Heart right ventricle (tissue), 16 donors: ENCODE measurements at regions not wholly inside any gene's neighbourhood (a gene's known extent, or its start where the extent isn't known, plus 50 kb on each side); places are given as distances from the start of the nearest gene placed in this dataset.

Experiments used
- ATAC-seq, 8 donors: fragments of 200-7000 bp; cut with Tn5 transposase; one replicate each; pipeline ENCODE4 v1.9.1; 2020; ENCODE audit warnings: mild to moderate bottlenecking in 8 of 8, moderate library complexity in 8 of 8, moderate number of reproducible peaks in 1 of 8
- DNase-seq, 2 donors: peaks; one replicate each; pipeline ENCODE4 v3.0.0-alpha.2; 2020
- H3K27ac ChIP-seq, 10 donors: fragments of 200-600 bp; sonication (generic) in 2 of 10; one replicate each; pipeline versions ENCODE4 v1.5.0 to v1.8.0; 2020 to 2022; ENCODE audit warnings: mild to moderate bottlenecking in 3 of 10
- H3K27me3 ChIP-seq, 7 donors: fragments of 200-600 bp; one replicate each; pipeline ENCODE4 v1.8.0; 2021 to 2022; ENCODE audit warnings: mild to moderate bottlenecking in 2 of 7
- H3K36me3 ChIP-seq, 9 donors: fragments of 200-600 bp; sonication (generic) in 1 of 9; one replicate each; pipeline versions ENCODE4 v1.5.0 to v1.8.0; 2020 to 2022; ENCODE audit warnings: mild to moderate bottlenecking in 2 of 9
- H3K4me1 ChIP-seq, 9 donors: fragments of 200-600 bp; sonication (generic) in 1 of 9; one replicate each; pipeline versions ENCODE4 v1.5.0 to v1.8.0; 2020 to 2022; ENCODE audit warnings: mild to moderate bottlenecking in 4 of 9
- H3K4me3 ChIP-seq, 10 donors: fragments of 200-600 bp; sonication (generic) in 2 of 10; one replicate each; pipeline versions ENCODE4 v1.5.0 to v1.8.0; 2020 to 2022; ENCODE audit warnings: mild to moderate bottlenecking in 7 of 10, moderate library complexity in 2 of 10
- H3K9me3 ChIP-seq, 11 donors: fragments of 200-600 bp in 10 of 11; sonication (generic) in 2 of 11; one replicate each; pipeline versions ENCODE4 v1.5.0 to v1.8.0; 2013 to 2022; ENCODE audit warnings: mild to moderate bottlenecking in 2 of 11, control low read depth in 1 of 11, moderate library complexity in 1 of 11
- CTCF ChIP-seq, 9 donors: fragments of 200-600 bp; sonication (generic) in 2 of 9; IDR thresholded peaks; one replicate each; pipeline versions ENCODE4 v1.5.0 to v1.8.0; 2021 to 2022; ENCODE audit warnings: antibody characterized with exemption in 9 of 9, mild to moderate bottlenecking in 5 of 9, moderate library complexity in 1 of 9
- WGBS, 2 donors: extraction: QIAGEN DNeasy Blood & Tissue Kit; methylation state at CpG; one replicate each; pipeline ENCODE4 v1.1.7; 2013; ENCODE audit warnings: inconsistent platforms in 1 of 2; 5-methylcytosine and 5-hydroxymethylcytosine counted together
- intact Hi-C, 10 donors: fragments of 100-400 bp; cut with DNase I; formaldehyde crosslinking; loops; one replicate each; pipeline versions ENCODE4 v1.11.1 to v1.14.2; 2022
- donor health status: Arrhythmogenic right ventricular cardiomyopathy.
- donor health status: ischemic (EF 13 %, LVEDD 7.1; RV severe dilation, severe dysfunction).
- donor health status: healthy with polysubstance abuse.
- donor health status: DM: no; HTN: yes; CAD: no.
- donor health status: DM: no; HTN: no; CAD: no.
- donor health status: ischemic (EF 25% LVEDD 6.9; RV normal size, moderate dysfunction).
- donor health status: ischemic (EF 25% LVEDD 5.7; RV mildly dilated, moderate dysfunction).
- donor health status: healthy.
- donor health status: DM: yes; HTN: yes; CAD: no.
- donor health status: Ischemic cardiomyopathy.
- donor health status: ischemic (EF 35%, LVEDD 5.7; RV mildly dilated, moderate dysfunction).
- donor health status: nonischemic (EF 11% LVEDD 7.7; RV severe dilation, severe dysfunction).
- donor health status: DM: yes; HTN: yes; CAD: no.
- donor health status: PGD.
- donor health status: ischemic (EF 29% LVEDD 5.4; RV normal size, mild dysfunction).
- donor health status: nonischemic (EF 23%, LVEDD 6.1; RV moderate dilation, normal function).

DNA sequence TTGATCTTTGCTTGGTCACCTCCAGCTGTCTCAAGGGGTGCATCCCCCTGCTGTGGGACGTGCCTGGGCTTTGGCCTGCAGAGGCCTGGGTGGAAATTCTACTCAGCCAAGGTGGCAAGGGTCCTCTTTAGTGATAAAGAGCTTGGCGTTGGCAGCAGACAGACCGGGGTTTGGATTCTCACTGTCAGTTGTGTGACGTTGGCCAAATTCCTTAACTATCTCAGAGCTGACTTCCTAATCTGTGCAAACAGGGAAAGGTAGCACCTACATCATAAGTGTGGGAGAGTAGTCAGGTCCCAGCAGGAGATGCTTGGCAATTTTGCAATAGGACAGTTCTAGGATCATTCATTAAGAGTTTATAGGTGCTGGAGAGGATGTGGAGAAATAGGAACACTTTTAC is 154.3 kb upstream of the GSC start:
- no peak overlapping the region for H3K4me3 ChIP-seq
- H3K27me3 ChIP-seq = peaks cover 0 to 8% (median 0%) of the 10 kb centered on the region in 7 donors
- H3K27ac ChIP-seq = no peak overlapping the region
- peaks cover 0 to 20% (median 0%) of the 10 kb centered on the region in 9 donors for H3K4me1 ChIP-seq
- intact Hi-C loops = loop anchor here in 1 of 10 donors (5.0 kb wide), 1 partner anchor 48 kb away; no protein-coding TSS in a partner anchor
- no peaks in the 10 kb centered on the region for H3K36me3 ChIP-seq
- TF ChIP-seq CTCF (IDR thresholded peaks at IDR 0.05) = no peak
- H3K9me3 ChIP-seq = peaks cover 0 to 14% (median 0%) of the 10 kb centered on the region in 11 donors
- no peak for ATAC-seq
- DNase-seq = no peak
- WGBS, 2 donors = 14 to 24% methylated on average over 4 of the region's 4 CpGs

DNA sequence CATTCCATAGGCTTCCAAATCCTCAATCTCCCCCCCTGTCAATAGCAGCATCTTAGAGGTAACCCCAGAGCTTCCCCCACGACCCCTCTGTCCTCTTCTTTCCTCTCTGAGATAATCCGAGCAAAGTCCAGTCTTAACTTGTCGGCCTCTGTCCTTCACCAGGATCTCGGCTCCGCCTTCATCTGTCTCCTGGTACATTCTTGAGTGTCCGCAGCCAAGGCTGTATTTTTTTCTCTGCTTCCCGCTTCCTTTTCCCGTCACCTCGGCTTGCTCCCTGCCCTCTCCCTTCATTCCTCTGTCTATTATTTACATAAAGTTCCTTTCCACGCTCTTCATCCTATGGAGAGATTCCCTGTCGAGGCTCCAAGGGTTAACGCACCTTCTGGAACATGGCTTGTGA is 153.9 kb upstream of the GSC start:
- no peaks in the 10 kb centered on the region for H3K36me3 ChIP-seq
- peaks cover 0 to 12% (median 0%) of the 10 kb centered on the region in 7 donors for H3K27me3 ChIP-seq
- H3K27ac ChIP-seq = no peak overlapping the region
- peaks cover 0 to 20% (median 0%) of the 10 kb centered on the region in 9 donors for H3K4me1 ChIP-seq
- TF ChIP-seq CTCF (IDR thresholded peaks at IDR 0.05) = no peak
- ATAC-seq (no peak), DNase-seq (no peak)
- peaks cover 0 to 14% (median 0%) of the 10 kb centered on the region in 11 donors for H3K9me3 ChIP-seq
- H3K4me3 ChIP-seq = no peak overlapping the region
- 35 to 40% methylated on average over 12 of the region's 12 CpGs for WGBS, 2 donors
- intact Hi-C loops = loop anchor here in 1 of 10 donors (5.0 kb wide), 1 partner anchor 49 kb away; no protein-coding TSS in a partner anchor

DNA sequence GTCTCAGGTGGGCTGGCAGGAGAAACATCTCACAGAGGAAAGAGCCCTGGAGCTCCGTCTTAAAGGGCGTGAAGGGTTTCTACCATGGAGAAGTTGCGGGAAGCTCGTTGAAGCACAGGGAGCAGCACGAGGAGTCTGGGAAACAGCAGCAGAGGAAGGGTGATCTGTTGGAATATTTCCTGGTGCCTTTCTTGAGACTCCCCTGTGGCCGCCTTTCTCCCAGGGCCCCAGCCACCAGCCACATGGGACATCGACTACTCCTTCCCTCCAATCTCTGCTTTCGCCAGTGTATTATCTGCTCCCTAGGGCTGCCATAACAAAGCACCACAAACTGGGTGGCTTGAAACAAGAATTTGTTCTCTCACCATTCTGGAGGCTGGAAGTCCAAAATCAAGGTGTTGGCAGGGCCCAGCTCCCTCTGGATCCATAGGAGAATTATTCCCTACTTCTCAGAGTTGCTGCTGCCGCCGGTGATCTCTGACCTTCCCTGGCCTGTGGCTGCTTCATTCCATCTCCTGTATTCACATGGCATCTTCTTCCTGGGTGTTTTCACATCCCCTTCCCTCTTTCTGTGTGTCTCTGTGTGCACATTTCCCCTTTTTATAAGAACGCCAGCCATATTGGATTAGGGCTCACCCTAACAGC is 152.8 kb upstream of the GSC start:
- H3K27me3 ChIP-seq = peaks cover 0 to 19% (median 0%) of the 10 kb centered on the region in 7 donors
- no peak for ATAC-seq
- H3K4me3 ChIP-seq = no peak overlapping the region
- intact Hi-C loops = loop anchor here in 1 of 10 donors (5.0 kb wide), 1 partner anchor 50 kb away; no protein-coding TSS in a partner anchor
- peaks cover 0 to 20% (median 0%) of the 10 kb centered on the region in 9 donors for H3K4me1 ChIP-seq
- no peaks in the 10 kb centered on the region for H3K36me3 ChIP-seq
- 94 to 96% methylated on average over 11 of the region's 11 CpGs for whole genome bisulfite sequencing, 2 donors
- H3K9me3 ChIP-seq = peaks cover 0 to 14% (median 0%) of the 10 kb centered on the region in 11 donors
- H3K27ac ChIP-seq = peak overlapping the region in 4 of 10 donors; percentile 62 to 76 (median 66)
- no peak for TF ChIP-seq CTCF (IDR thresholded peaks at IDR 0.05)
- no peak for DNase-seq

GRCh38 chr14:94921882-94922585 is 152.1 kb upstream of the GSC start:
- peak in 7 of 8 donors; percentile 52 to 86 (median 68) for ATAC-seq
- DNase-seq = peak in 1 of 2 donors; percentile 36
- Histone ChIP-seq H3K9me3 (peaks cover 0 to 14% (median 0%) of the 10 kb centered on the region in 11 donors), H3K36me3 (no peaks in the 10 kb centered on the region), H3K27ac (peak overlapping the region in 6 of 10 donors; percentile 31 to 76 (median 63)), H3K27me3 (peaks cover 0 to 19% (median under 1%) of the 10 kb centered on the region in 7 donors), H3K4me3 (no peak overlapping the region), H3K4me1 (peaks cover 0 to 20% (median 0%) of the 10 kb centered on the region in 9 donors)
- TF ChIP-seq CTCF (IDR thresholded peaks at IDR 0.05) = no peak
- intact Hi-C loops = loop anchor here in 1 of 10 donors (5.0 kb wide), 1 partner anchor 50 kb away; no protein-coding TSS in a partner anchor
- 76 to 77% methylated on average over 15 of the region's 15 CpGs for WGBS, 2 donors
